Astrocyte of the spinal cord (primary cell): ENCODE measurements at regions not wholly inside any gene's neighbourhood (a gene's known extent, or its start where the extent isn't known, plus 50 kb on each side); places are given as distances from the start of the nearest gene placed in this dataset.

Experiments used
- DNase-seq: peaks from one replicate; pipeline ENCODE4 v3.0.0; 2011; ENCODE audit warnings: low read depth, low spot score
- H3K4me3 ChIP-seq: 2 replicates; pipeline ENCODE4 v1.5.1; 2011; ENCODE audit warnings: low read depth, mild to moderate bottlenecking, low read length, moderate library complexity
- in situ Hi-C: cut with HindIII; loops from 2 replicates; pipeline ENCODE4 v1.10.0; 2017; ENCODE audit warnings: low sequenced_read_pairs
- TF ChIP-seq, protein P1 (sequence below): IDR thresholded peaks from 2 replicates; pipeline ENCODE4 v1.5.1; 2012; ENCODE audit warnings: low read depth, mild to moderate bottlenecking, low read length, inconsistent platforms

DNA sequence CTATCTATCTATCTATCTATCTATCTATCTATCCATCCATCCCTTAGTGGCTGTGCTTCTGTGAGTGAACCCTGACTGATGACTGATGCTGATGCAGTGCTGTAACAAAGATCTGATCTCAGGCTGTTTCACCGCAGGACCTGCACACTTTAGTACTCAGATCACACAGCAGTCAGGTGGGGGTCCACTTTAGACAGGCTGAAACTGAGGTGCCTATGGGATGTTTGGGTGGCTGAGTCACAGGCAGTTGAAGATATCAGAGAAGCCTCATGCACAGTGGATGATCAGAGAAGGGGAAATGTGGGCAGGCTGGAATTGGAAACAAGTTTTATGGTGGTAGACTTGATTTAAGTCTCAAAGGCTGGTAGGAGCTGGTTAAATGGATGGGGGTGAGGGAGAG, 156.4 kb downstream of the INSIG2 start:
- in situ Hi-C loops, result no loop called here
- TF ChIP-seq, protein P1, sequence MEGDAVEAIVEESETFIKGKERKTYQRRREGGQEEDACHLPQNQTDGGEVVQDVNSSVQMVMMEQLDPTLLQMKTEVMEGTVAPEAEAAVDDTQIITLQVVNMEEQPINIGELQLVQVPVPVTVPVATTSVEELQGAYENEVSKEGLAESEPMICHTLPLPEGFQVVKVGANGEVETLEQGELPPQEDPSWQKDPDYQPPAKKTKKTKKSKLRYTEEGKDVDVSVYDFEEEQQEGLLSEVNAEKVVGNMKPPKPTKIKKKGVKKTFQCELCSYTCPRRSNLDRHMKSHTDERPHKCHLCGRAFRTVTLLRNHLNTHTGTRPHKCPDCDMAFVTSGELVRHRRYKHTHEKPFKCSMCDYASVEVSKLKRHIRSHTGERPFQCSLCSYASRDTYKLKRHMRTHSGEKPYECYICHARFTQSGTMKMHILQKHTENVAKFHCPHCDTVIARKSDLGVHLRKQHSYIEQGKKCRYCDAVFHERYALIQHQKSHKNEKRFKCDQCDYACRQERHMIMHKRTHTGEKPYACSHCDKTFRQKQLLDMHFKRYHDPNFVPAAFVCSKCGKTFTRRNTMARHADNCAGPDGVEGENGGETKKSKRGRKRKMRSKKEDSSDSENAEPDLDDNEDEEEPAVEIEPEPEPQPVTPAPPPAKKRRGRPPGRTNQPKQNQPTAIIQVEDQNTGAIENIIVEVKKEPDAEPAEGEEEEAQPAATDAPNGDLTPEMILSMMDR, result no peak
- no peak for DNase-seq
- H3K4me3 ChIP-seq, result no peak overlapping the region

DNA sequence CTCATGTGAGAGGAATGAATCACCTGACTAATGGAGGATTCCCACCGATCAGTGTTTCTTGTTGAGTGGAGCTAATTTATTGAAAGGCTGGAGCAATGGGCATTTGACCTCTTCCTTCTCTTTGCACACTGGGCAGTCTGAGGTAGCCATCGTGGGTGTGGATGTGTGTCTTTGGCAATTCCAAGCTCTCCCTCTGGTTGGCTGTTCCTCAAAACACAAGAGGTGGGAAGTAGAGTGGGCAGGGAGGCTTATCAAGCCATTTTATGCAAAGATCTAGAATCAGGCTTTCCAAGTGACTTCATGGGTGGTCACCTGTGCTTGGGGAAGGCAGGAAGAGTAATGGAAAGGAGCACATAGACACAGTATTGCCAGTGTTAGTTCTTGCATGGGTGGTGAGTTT, 154.8 kb downstream of the INSIG2 start:
- TF ChIP-seq, protein P1, result no peak
- in situ Hi-C loops, result no loop called here
- no peak for DNase-seq
- H3K4me3 ChIP-seq, result no peak overlapping the region

DNA sequence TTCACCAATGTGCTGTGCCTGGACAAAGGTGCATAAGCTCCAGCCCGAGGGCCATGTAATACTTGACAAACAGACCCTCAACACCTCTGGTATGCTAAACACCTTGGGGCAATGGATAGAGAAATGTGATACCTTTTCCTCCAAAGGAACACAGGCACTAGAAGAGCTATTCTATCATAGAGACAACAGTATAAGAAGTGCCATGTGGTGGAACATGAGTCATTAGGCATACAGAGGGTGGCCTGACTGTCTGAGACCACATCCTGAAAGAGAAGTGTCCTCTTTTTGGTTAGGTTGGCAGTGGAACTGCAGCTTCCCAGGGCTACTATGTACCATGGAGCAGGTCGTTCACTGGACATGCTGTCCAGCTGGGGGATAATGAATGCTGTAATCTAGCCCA, 153.9 kb downstream of the INSIG2 start:
- peak; percentile 29 for DNase-seq
- TF ChIP-seq, protein P1, result no peak
- no peak overlapping the region for H3K4me3 ChIP-seq
- in situ Hi-C loops, result no loop called here

DNA sequence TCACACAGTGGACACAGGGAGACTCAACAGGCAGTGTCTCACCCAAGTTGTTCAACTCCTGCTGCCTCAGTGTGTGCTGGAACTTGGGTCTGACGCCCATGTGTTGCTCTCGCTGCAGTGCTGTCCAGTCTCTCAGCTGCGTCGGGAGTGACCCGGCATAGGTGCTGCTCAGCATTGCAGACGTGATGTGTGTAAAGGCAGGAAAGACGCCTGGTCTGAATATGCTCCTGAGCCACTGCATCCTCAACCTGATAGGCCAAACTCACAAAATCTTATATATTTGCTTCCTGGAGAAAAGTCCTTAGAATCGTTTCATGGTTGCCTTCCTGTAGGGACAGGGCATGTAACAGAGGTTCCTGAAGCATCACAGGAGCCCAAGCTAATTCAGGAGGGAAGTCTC, 152.9 kb downstream of the INSIG2 start:
- in situ Hi-C loops, result no loop called here
- no peak overlapping the region for H3K4me3 ChIP-seq
- DNase-seq, result no peak
- TF ChIP-seq, protein P1, result no peak

DNA sequence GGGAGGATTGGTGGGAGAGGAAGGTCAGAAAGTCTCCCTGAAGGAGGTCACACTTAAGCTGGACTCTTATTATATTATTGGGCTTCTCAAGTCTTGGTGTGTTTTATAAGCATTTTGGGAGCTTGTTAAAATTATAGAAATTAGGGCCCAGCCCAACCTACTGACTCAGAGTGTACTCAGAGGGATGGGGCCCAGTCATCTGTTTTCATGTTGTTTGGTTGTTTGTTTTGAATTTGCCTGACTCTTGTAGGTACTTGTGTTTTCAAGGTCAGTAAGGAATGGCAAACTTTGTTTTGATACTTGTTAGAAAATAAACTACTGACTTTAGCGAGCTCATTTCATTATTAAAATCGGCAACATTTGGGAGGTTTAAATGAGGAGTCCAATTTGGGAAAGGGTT, 152.0 kb downstream of the INSIG2 start:
- in situ Hi-C loops, result no loop called here

DNA sequence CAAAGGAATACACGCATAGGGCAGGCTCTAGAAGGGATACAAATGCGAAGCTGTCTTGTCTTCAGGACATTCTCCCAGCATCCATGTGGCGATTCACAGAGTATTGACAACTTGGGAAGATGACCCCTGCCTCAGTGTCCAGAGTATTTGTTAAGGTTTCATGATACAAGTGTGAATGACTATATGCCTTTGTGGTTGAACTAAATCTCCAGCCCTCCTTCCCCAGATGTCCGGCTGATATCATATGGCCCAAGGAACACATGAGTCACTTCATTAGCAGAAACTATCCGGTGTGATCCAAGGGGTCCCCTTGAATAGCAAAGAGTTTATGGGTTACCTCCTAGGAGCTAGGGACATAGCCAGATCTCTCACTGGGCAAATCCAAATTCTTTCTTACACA, 151.0 kb downstream of the INSIG2 start:
- DNase-seq, result no peak
- no peak overlapping the region for H3K4me3 ChIP-seq
- TF ChIP-seq, protein P1, result no peak
- in situ Hi-C loops, result no loop called here

More for the DNA sequence above, 152.0 kb downstream of the INSIG2 start:
- DNase-seq, result no peak
- no peak overlapping the region for H3K4me3 ChIP-seq
- TF ChIP-seq, protein P1, result no peak

DNA sequence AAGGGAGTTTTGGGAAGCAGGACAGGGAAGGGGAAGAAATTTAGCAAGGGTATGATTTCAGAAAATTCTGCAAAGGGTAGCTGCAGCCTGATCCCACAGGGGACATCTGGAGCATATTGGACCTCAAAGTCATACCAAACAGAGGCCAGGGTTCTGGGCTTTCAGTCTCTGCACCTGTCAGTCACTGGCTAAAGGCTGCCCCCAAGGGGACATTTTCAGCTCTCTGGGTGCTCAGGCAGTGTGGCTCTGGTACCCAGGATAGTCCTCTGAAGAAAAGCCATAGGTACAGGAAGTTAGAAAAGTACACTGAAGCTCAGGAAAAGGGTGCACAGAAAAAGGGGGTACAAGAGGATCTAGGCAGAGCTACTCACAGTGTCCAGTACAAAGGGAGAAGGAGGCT, 149.2 kb downstream of the INSIG2 start:
- in situ Hi-C loops, result no loop called here
- TF ChIP-seq, protein P1, result no peak

More for the DNA sequence above, 149.2 kb downstream of the INSIG2 start:
- no peak overlapping the region for H3K4me3 ChIP-seq
- DNase-seq, result no peak
